Adrenal gland (tissue), 5 donors: ENCODE measurements at regions not wholly inside any gene's neighbourhood (a gene's known extent, or its start where the extent isn't known, plus 50 kb on each side); places are given as distances from the start of the nearest gene placed in this dataset.

Experiments used
- POLR2A ChIP-seq, 2 donors: fragments of 450-650 bp; IDR thresholded peaks; one replicate each; pipeline ENCODE4 v1.6.1; 2017; ENCODE audit warnings: antibody characterized with exemption in 2 of 2, mild to moderate bottlenecking in 2 of 2, moderate library complexity in 1 of 2
- TF ChIP-seq, protein P1 (sequence below), 6 experiments: fragments of 450-650 bp in 4 of 6; fragments of 200-600 bp in 2 of 6; sonication (generic) in 1 of 6; IDR thresholded peaks; 1 replicate in 5 of 6; 2 replicates in 1 of 6; pipeline versions ENCODE4 v1.5.1 to v1.8.0; 2016 to 2021; ENCODE audit warnings: antibody characterized with exemption in 6 of 6, mild to moderate bottlenecking in 2 of 6, moderate library complexity in 1 of 6
- donor health status: DM: no; HTN: no; CAD: no.

GRCh38 chr2:150357770-150358467 is 129.5 kb downstream of the RND3 start:
- TF ChIP-seq, protein P1, sequence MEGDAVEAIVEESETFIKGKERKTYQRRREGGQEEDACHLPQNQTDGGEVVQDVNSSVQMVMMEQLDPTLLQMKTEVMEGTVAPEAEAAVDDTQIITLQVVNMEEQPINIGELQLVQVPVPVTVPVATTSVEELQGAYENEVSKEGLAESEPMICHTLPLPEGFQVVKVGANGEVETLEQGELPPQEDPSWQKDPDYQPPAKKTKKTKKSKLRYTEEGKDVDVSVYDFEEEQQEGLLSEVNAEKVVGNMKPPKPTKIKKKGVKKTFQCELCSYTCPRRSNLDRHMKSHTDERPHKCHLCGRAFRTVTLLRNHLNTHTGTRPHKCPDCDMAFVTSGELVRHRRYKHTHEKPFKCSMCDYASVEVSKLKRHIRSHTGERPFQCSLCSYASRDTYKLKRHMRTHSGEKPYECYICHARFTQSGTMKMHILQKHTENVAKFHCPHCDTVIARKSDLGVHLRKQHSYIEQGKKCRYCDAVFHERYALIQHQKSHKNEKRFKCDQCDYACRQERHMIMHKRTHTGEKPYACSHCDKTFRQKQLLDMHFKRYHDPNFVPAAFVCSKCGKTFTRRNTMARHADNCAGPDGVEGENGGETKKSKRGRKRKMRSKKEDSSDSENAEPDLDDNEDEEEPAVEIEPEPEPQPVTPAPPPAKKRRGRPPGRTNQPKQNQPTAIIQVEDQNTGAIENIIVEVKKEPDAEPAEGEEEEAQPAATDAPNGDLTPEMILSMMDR (IDR thresholded peaks at IDR 0.05), result no peak
- no peak for TF ChIP-seq POLR2A (IDR thresholded peaks at IDR 0.05)
